ENCODE measurements at regions not wholly inside any gene's neighbourhood (a gene's known extent, or its start where the extent isn't known, plus 50 kb on each side); places are given as distances from the start of the nearest gene placed in this dataset.
"Not testable (repeated sequence)": the region's sequence is repeated elsewhere in the genome, so short reads cannot be mapped to it uniquely, and the experiment has no call there.

DNA sequence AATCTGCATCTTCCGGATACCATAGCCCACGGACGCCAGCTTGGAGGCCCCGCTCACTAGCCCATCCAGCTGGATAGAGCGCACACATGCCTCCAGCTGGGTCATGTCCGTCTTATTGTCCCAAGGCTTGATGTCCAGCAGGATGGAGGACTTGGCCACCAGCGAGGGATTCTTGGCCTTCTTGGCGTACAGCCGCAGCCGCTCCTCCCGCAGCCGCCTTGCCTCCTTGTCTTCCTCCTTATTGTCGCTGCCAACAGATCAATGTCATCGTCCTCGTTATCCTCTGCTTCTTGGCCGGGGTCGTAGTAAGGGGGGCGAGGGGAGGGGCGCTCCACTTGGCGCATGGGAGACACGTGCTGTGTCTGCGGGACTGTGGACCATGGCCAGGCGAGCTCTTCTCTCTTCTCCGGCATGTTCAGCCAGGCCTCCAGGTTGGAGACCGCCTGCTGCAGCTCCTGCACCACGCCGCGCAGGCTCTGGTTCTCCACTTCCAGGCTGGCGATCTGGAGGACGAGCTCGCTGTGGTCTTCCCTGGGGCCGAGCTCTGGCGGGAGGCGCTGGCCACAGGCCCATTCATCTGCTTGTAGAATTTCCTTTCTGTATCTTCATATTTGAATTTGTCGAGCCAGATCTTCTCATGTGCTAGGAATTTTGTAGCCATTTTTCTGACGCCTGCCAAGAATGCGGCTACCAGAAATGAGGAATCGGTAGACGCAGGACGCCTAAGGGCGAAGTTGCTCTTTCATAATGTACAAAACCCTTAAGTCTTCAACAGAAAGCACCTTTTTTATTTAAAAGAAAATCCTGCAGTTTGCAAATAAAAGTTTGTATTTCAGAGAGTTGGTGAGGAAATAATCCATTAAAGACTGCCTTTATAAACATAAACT, 60.1 kb upstream of the PTPRK start:
- no peak for DNase-seq

DNA sequence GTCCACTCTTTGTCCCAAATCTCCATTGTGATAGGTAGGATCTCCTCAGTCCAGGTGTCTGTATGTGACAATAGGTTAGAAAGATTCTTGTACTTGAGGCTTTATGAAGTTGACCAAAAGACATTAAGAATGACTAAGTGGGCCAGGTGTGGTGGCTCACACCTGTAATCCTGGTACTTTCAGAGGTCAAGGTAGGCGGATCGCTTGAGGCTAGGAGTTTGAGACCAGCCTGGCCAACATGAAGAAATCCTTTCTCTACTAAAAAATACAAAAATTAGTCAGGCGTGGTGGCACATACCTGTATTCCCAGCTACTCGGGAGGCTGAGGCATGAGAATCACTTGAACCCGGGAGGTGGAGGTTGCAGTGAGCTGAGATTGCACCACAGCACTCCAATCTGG, 54.9 kb upstream of the PTPRK start:
- not testable (repeated sequence) for DNase-seq

GRCh38 chr6:128574402-128574801, 54.0 kb upstream of the PTPRK start:
- DNase-seq, result no peak

DNA sequence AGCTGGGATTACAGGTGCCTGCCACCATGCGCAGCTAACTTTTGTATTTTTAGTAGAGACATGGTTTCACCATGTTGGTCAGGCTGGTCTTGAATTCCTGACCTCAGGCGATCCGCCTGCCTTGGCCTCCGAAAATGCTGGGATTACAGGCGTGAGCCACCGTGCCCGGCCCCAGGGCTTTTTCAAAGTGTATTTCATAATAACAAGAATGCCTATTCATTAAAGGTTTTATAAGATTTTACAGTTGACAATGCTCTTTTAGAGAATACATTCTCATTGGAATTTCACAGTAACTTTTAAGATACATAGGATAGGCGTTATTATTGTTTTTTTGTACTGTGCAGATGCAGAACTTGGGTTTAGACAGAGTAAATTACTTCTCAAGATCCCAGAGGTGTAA, 52.6 kb upstream of the PTPRK start:
- no peak for DNase-seq

DNA sequence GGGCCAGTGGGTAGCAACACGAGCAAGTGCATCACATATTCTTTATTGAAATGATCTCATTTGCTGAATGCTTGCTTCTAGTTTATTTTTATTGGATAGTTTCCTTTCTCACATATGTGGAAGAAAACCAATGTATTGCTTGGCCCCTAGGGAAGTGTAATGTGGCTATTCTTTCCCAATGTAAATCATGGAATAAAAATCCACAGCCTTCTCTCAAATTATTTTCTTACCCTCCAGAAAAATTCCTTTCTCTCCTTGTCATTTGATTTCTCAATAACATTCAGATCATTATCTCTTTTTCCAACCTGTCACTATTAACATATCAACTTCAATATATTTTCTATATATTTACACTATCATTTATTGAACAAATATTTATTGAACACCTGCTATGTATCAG, 51.9 kb upstream of the PTPRK start:
- DNase-seq, result no peak

- DNase-seq, result peak; percentile 23
Observed at GRCh38 chr6:128570680-128571063, 50.3 kb upstream of the PTPRK start.

DNA sequence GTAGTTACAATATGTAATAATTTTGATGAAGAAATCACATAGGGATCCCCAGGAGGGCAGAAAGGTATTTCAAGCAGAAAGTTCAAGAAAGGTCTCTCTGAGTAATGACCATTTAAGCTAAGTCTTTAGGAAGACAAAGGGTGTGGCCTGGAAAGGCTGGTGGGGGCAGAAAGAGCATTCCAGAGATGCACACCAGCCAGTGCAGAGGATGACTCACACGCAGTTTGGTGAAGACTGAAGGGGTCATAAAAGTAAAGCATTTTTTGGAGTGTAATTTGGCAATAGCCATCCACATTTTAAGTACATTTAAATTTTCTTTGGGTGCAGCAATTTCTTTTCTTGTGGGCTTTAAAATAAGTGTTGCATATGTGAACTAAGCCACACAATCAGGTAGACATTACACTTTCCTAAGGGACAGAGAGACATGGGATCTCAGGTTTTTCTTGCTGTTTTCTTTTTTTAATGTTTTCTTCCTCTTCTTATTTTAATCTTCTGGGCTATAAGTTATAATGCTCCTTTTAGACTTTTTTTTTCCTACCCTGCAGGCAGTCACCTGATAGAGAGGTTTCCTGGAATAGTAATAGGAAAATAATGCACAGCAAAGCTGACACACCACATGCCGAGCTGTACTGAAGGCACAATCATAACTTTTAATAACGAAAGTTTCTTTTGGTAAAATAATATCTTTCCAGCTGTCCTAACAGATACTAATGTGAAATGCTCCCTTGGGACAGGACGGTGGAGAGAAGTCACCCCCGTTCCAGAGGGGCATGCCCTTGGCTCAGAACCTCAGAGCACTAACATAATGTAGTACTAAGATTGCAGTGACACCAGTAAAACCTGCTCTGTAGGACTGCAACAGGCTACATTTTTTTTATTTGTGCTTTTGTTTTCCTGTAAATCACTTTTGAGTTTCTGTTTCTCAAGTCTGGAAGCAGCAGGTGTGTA, 49.6 kb upstream of the PTPRK start:
- DNase-seq, result peak; percentile 87

All from kidney glomerular epithelial cell (primary cell).